K562 (cell line): ENCODE measurements at regions not wholly inside any gene's neighbourhood (a gene's known extent, or its start where the extent isn't known, plus 50 kb on each side); places are given as distances from the start of the nearest gene placed in this dataset.
A peak's percentile ranks its signal among the peaks of the same experiment; 100 is the strongest.

Experiments used
- BDP1 ChIP-seq: IDR thresholded peaks from 3 replicates; pipeline ENCODE4 v1.6.1; 2011; ENCODE audit not compliant: insufficient read length, insufficient read depth
- ETS2 ChIP-seq: IDR thresholded peaks from 2 replicates; pipeline ENCODE4 v1.6.1; 2016; ENCODE audit warnings: borderline replicate concordance, missing genetic modification characterization, mild to moderate bottlenecking, moderate library complexity, missing compliant biosample characterization; ENCODE audit not compliant: poor library complexity, severe bottlenecking
- GABPB2 ChIP-seq: fragments of 250-450 bp; sonication (Bioruptor Pico); conservative IDR thresholded peaks from 2 replicates; pipeline ENCODE4 v1.5.1; 2021; ENCODE audit warnings: mild to moderate bottlenecking
- L3MBTL2 ChIP-seq: fragments of 450-650 bp; IDR thresholded peaks from 2 replicates; pipeline ENCODE4 v1.6.1; 2016; ENCODE audit warnings: mild to moderate bottlenecking, moderate library complexity
- MCM3 ChIP-seq: fragments of 450-650 bp; IDR thresholded peaks from 2 replicates; pipeline ENCODE4 v1.6.1; 2016
- PRDM10 ChIP-seq: fragments of 450-650 bp; IDR thresholded peaks from 2 replicates; pipeline ENCODE4 v1.6.1; 2018; ENCODE audit not compliant: partially characterized antibody
- ZNF212 ChIP-seq: fragments of 450-650 bp; formaldehyde crosslinking; IDR thresholded peaks from 2 replicates; pipeline ENCODE4 v1.4.0; 2020; ENCODE audit warnings: mild to moderate bottlenecking
- TF ChIP-seq, protein P1 (sequence below): fragments of 450-650 bp; IDR thresholded peaks from 2 replicates; pipeline ENCODE4 v1.6.1; 2017; ENCODE audit warnings: antibody characterized with exemption, mild to moderate bottlenecking
- TF ChIP-seq, protein P2 (sequence below): fragments of 450-650 bp; formaldehyde crosslinking; IDR thresholded peaks from 2 replicates; pipeline ENCODE4 v1.4.0; 2020; ENCODE audit warnings: mild to moderate bottlenecking, moderate library complexity
- TF ChIP-seq, protein P3 (sequence below): sonication (generic); formaldehyde crosslinking; IDR thresholded peaks from 2 replicates; pipeline ENCODE4 v1.8.0; 2022; ENCODE audit warnings: missing genetic modification reagents, mild to moderate bottlenecking, borderline replicate concordance
- TF ChIP-seq, protein P4 (sequence below): fragments of 250-450 bp; sonication (Bioruptor Pico); IDR thresholded peaks from 2 replicates; pipeline ENCODE4 v1.5.0; 2021; ENCODE audit warnings: mild to moderate bottlenecking, moderate library complexity

DNA sequence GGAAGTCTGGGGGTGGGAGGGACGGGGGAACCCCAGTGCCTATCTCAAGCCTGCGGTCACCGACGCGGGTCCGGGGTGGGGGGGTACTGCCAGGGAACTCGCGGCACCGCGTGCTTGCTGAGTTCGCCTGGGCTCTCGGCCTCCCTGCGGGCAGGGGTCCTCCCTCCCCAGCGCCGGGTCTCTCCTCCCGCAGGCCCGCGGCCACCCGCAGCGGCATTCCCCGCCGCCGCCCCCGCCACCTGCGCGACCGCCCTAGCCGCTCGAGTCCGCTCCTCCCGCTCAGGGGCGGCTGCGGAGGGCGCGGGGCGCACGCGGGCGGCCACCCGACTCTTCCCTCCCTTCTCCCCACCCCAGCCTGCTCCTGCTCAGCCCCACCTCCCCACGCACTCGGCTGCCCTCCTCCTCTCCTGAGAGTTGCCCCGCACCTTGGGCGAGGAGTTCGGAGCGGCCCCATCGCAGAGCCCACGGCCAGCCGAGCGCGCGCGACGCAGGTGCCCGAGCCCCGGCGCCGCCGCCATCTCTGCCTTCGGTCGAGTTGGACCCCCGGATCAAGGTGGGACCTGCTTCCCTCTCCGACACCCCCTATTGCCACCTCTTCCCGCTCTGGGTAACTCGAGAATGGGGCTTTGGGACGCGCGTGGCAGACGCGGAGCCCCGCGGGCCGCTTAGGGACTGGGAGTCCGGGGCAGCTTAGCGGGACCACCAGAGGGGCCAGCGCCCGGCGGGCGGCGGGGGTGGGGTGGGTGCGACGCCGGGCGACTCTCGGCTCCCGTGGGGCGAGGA, 105.0 kb downstream of the LEPR start (continued):
- TF ChIP-seq PRDM10 (no peak), GABPB2 (CRISPR knock-in tag) (no peak), ETS2 (tag) (no peak), MCM3 (no peak), BDP1 (no peak), ZNF212 (CRISPR knock-in tag) (no peak), L3MBTL2 (peak; percentile 87)
- TF ChIP-seq, protein P1, sequence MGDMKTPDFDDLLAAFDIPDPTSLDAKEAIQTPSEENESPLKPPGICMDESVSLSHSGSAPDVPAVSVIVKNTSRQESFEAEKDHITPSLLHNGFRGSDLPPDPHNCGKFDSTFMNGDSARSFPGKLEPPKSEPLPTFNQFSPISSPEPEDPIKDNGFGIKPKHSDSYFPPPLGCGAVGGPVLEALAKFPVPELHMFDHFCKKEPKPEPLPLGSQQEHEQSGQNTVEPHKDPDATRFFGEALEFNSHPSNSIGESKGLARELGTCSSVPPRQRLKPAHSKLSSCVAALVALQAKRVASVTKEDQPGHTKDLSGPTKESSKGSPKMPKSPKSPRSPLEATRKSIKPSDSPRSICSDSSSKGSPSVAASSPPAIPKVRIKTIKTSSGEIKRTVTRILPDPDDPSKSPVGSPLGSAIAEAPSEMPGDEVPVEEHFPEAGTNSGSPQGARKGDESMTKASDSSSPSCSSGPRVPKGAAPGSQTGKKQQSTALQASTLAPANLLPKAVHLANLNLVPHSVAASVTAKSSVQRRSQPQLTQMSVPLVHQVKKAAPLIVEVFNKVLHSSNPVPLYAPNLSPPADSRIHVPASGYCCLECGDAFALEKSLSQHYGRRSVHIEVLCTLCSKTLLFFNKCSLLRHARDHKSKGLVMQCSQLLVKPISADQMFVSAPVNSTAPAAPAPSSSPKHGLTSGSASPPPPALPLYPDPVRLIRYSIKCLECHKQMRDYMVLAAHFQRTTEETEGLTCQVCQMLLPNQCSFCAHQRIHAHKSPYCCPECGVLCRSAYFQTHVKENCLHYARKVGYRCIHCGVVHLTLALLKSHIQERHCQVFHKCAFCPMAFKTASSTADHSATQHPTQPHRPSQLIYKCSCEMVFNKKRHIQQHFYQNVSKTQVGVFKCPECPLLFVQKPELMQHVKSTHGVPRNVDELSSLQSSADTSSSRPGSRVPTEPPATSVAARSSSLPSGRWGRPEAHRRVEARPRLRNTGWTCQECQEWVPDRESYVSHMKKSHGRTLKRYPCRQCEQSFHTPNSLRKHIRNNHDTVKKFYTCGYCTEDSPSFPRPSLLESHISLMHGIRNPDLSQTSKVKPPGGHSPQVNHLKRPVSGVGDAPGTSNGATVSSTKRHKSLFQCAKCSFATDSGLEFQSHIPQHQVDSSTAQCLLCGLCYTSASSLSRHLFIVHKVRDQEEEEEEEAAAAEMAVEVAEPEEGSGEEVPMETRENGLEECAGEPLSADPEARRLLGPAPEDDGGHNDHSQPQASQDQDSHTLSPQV, result peak; percentile 85
- TF ChIP-seq, protein P2, sequence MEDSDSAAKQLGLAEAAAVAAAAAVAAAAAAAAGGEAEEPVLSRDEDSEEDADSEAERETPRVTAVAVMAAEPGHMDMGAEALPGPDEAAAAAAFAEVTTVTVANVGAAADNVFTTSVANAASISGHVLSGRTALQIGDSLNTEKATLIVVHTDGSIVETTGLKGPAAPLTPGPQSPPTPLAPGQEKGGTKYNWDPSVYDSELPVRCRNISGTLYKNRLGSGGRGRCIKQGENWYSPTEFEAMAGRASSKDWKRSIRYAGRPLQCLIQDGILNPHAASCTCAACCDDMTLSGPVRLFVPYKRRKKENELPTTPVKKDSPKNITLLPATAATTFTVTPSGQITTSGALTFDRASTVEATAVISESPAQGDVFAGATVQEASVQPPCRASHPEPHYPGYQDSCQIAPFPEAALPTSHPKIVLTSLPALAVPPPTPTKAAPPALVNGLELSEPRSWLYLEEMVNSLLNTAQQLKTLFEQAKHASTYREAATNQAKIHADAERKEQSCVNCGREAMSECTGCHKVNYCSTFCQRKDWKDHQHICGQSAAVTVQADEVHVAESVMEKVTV (CRISPR knock-in tag), result no peak
- TF ChIP-seq, protein P3, sequence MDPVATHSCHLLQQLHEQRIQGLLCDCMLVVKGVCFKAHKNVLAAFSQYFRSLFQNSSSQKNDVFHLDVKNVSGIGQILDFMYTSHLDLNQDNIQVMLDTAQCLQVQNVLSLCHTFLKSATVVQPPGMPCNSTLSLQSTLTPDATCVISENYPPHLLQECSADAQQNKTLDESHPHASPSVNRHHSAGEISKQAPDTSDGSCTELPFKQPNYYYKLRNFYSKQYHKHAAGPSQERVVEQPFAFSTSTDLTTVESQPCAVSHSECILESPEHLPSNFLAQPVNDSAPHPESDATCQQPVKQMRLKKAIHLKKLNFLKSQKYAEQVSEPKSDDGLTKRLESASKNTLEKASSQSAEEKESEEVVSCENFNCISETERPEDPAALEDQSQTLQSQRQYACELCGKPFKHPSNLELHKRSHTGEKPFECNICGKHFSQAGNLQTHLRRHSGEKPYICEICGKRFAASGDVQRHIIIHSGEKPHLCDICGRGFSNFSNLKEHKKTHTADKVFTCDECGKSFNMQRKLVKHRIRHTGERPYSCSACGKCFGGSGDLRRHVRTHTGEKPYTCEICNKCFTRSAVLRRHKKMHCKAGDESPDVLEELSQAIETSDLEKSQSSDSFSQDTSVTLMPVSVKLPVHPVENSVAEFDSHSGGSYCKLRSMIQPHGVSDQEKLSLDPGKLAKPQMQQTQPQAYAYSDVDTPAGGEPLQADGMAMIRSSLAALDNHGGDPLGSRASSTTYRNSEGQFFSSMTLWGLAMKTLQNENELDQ (CRISPR knock-in tag), result 0 out of 2 replicates have a peak, but pooled peaks have one; percentile 44
- TF ChIP-seq, protein P4, sequence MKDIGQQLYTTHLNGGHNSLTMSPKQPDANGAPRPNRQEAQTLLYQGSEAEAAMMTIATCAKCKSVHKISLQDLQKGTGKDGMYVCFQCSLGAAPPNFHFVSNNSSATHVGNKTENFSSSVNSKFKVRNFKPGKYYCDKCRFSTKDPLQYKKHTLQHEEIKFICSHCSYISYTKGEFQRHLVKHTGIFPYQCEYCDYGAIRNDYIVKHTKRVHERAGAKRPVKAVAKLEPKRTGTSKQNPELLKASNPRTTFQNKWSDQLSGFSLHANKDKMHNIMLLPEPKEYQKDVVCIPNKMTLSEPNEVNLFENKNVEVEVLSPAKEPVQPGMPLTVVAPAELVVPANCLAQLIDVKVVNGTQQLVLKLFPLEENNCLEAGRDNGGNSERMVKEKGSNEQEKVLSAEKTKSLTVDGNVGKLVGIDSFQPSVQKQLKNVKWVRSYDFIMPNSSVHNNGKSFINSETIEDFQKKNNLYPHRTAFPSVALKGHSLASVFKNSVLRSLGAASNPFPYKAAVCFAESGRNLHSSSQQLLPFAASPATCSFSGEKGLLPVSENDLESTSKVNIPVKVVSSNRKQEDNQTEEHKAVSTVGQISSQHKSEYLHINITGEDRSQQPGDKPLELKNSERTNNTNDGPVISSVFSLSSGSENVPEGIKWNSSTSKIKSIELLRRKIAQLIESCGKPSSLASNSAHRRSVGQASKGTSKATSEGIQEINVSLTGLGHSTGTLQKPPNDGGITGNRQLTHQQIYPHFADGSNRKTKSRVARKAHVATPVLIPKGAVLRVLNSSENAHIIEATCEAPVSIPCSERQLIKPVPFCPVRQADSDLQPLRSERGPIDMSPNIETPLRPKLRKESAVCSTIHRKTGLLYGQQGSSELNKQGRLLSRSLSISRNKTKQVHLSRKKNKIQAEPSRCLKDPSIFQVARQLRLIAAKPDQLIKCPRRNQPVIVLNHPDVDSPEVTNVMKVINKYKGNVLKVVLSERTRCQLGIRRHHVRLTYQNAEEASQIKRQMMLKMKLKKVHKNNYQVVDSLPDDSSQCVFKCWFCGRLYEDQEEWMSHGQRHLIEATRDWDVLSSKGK (CRISPR knock-in tag), result no peak
